Neuronal stem cell (in vitro differentiated cells): ENCODE measurements at regions not wholly inside any gene's neighbourhood (a gene's known extent, or its start where the extent isn't known, plus 50 kb on each side); places are given as distances from the start of the nearest gene placed in this dataset.
"Not testable (repeated sequence)": the region's sequence is repeated elsewhere in the genome, so short reads cannot be mapped to it uniquely, and the experiment has no call there.

Experiments
- DNase-seq: peaks from one replicate; pipeline ENCODE4 v3.0.0-alpha.2; 2013; ENCODE audit warnings: low spot score
- H2AFZ ChIP-seq: one replicate; pipeline ENCODE4 v1.6.1; 2013; ENCODE audit warnings: mild to moderate bottlenecking, low read length, inconsistent platforms
- H2AK5ac ChIP-seq: 2 replicates; pipeline ENCODE4 v1.6.1; 2013; ENCODE audit warnings: low read depth, mild to moderate bottlenecking, inconsistent platforms, low read length, moderate library complexity, mixed read lengths
- H2BK120ac ChIP-seq: 2 replicates; pipeline ENCODE4 v1.6.1; 2013; ENCODE audit warnings: low read depth, mild to moderate bottlenecking, inconsistent platforms, low read length, moderate library complexity, mixed read lengths
- H2BK12ac ChIP-seq: one replicate; pipeline ENCODE4 v1.6.1; 2013; ENCODE audit warnings: low read length, inconsistent platforms
- H2BK15ac ChIP-seq: 2 replicates; pipeline ENCODE4 v1.6.1; 2013; ENCODE audit warnings: mild to moderate bottlenecking, low read length, inconsistent platforms, mixed read lengths
- H2BK5ac ChIP-seq: one replicate; pipeline ENCODE4 v1.6.1; 2013; ENCODE audit warnings: inconsistent platforms, mild to moderate bottlenecking, low read length, moderate library complexity
- H3K14ac ChIP-seq: one replicate; pipeline ENCODE4 v1.6.1; 2013; ENCODE audit warnings: low read length, inconsistent platforms
- H3K18ac ChIP-seq: 2 replicates; pipeline ENCODE4 v1.6.1; 2013; ENCODE audit warnings: low read length, inconsistent platforms
- H3K23ac ChIP-seq: 2 replicates; pipeline ENCODE4 v1.6.1; 2013; ENCODE audit warnings: low read depth, mild to moderate bottlenecking, mixed read lengths, low read length, inconsistent platforms; ENCODE audit not compliant: poor library complexity
- H3K27ac ChIP-seq: replicated peaks from 3 replicates; pipeline ENCODE4 v1.5.1; 2013; ENCODE audit warnings: low read length, inconsistent platforms
- H3K27me3 ChIP-seq, 3 experiments: 2 replicates each; pipeline ENCODE4 v1.6.1; 2013; ENCODE audit warnings: low read length in 3 of 3, mild to moderate bottlenecking in 2 of 3, inconsistent platforms in 1 of 3, low read depth in 1 of 3, mixed read lengths in 1 of 3, moderate library complexity in 1 of 3; ENCODE audit not compliant: control insufficient read depth in 3 of 3, insufficient read depth in 3 of 3
- H3K36me3 ChIP-seq, 2 donors: replicated peaks in 1 of 2; 2 replicates each; pipeline ENCODE4 v1.6.1; 2013; ENCODE audit warnings: low read length in 2 of 2; ENCODE audit not compliant: control insufficient read depth in 2 of 2, insufficient read depth in 2 of 2
- H3K4ac ChIP-seq: 2 replicates; pipeline ENCODE4 v1.6.1; 2013; ENCODE audit warnings: inconsistent platforms, mild to moderate bottlenecking, low read length, moderate library complexity
- H3K4me1 ChIP-seq, 2 donors: 1 replicate in 1 of 2; 2 replicates in 1 of 2; pipeline ENCODE4 v1.6.1; 2013; ENCODE audit warnings: low read length in 2 of 2, low read depth in 1 of 2; ENCODE audit not compliant: control insufficient read depth in 2 of 2, insufficient read depth in 1 of 2
- H3K4me2 ChIP-seq: one replicate; pipeline ENCODE4 v1.6.1; 2013; ENCODE audit warnings: mild to moderate bottlenecking, low read length, inconsistent platforms; ENCODE audit not compliant: insufficient read depth, poor library complexity, severe bottlenecking
- H3K4me3 ChIP-seq, 2 donors: 2 replicates each; pipeline ENCODE4 v1.5.1; 2013; ENCODE audit warnings: low read length in 2 of 2, mild to moderate bottlenecking in 2 of 2, inconsistent platforms in 1 of 2, moderate library complexity in 1 of 2
- H3K79me1 ChIP-seq: one replicate; pipeline ENCODE4 v1.6.1; 2013; ENCODE audit warnings: low read depth, mild to moderate bottlenecking, inconsistent platforms, low read length, moderate library complexity
- H3K9ac ChIP-seq: one replicate; pipeline ENCODE4 v1.6.1; 2013; ENCODE audit warnings: mild to moderate bottlenecking, low read depth, low read length, inconsistent platforms; ENCODE audit not compliant: poor library complexity
- H3K9me3 ChIP-seq, 2 donors: replicated peaks in 1 of 2; 2 replicates each; pipeline versions ENCODE3 to v1.6.1; 2013; ENCODE audit warnings: low read length in 2 of 2, mild to moderate bottlenecking in 2 of 2, inconsistent platforms in 1 of 2, low read depth in 1 of 2, mixed read lengths in 1 of 2, moderate library complexity in 1 of 2; ENCODE audit not compliant: control insufficient read depth in 2 of 2, insufficient read depth in 1 of 2
- H4K8ac ChIP-seq: one replicate; pipeline ENCODE4 v1.6.1; 2013; ENCODE audit warnings: low read depth, mild to moderate bottlenecking, inconsistent platforms, low read length, moderate library complexity
- H4K91ac ChIP-seq: one replicate; pipeline ENCODE4 v1.6.1; 2013; ENCODE audit warnings: low read length, low read depth, mild to moderate bottlenecking, inconsistent platforms; ENCODE audit not compliant: poor library complexity
- WGBS, 2 donors: extraction: QIAGEN DNeasy Blood & Tissue Kit; methylation state at CpG; one replicate each; pipeline ENCODE4 v1.1.7; 2013; ENCODE audit warnings: missing lambda C conversion rate in 2 of 2, mixed read lengths in 1 of 2; ENCODE audit not compliant: insufficient read length in 2 of 2, insufficient replicate concordance in 1 of 2; ENCODE audit errors: extremely low coverage in 2 of 2; 5-methylcytosine and 5-hydroxymethylcytosine counted together

DNA sequence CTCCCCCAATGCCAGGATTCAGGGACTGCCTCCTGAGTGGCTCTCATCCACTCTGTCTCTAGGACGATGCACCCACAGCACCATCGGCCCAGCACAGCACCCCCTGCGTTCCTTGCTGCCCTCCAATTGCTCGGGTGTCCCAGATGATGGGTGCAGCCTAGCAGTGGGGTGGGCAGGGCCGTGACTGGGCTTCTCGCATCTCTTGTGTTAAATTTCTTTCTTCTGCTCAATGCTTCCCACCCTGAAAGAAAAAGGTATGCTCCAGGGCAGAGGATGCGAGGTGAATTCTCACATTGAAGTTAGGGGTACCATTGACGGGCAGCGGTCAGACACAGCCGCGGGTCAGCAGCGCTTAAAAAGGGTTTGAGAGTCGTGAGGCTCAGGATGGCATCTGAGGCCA is 232.4 kb upstream of the SGCG start:
- Histone ChIP-seq H3K14ac (no peak overlapping the region), H3K4me2 (no peak overlapping the region), H2BK5ac (no peak overlapping the region), H2AFZ (no peak overlapping the region), H3K23ac (no peak overlapping the region), H3K18ac (no peak overlapping the region), H2BK12ac (no peak overlapping the region), H3K36me3 (no peaks in the 10 kb centered on the region), H3K4me3 (no peak overlapping the region), H3K4me1 (no peaks in the 10 kb centered on the region), H4K8ac (no peak overlapping the region), H2AK5ac (no peak overlapping the region), H3K9me3 (no peaks in the 10 kb centered on the region), H3K27ac (no peak overlapping the region), H2BK15ac (no peak overlapping the region), H2BK120ac (no peak overlapping the region), H4K91ac (no peak overlapping the region), H3K9ac (no peak overlapping the region), H3K4ac (no peak overlapping the region), H3K79me1 (no peaks in the 10 kb centered on the region), H3K27me3 (no peaks in the 10 kb centered on the region)
- WGBS, 2 donors = no CpG with 5 or more reads among the region's 13 CpGs
- no peak for DNase-seq

DNA sequence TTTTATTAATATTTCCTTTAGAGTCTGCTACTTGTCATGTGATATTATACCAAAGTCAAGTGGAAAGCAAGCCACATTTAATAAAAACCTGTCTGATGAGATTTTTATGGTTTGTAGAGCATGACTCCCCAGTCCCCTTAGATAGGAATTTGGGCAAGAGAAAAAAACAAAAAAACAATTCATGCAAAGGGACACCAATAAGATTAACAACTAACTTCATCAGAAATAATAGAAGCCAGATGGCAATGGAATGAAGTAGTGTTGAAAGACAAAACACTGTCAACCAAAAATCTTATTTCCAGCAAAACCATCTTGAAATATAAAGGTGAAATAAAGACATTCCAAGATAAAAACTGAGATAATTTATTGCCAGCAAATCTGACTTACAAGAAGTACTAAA is 228.8 kb upstream of the SGCG start:
- H2BK5ac ChIP-seq, H3K27ac ChIP-seq, H3K23ac ChIP-seq, H3K4me3 ChIP-seq, H4K8ac ChIP-seq, H3K27me3 ChIP-seq, H2BK120ac ChIP-seq, H3K18ac ChIP-seq, H3K9me3 ChIP-seq, H3K9ac ChIP-seq, H3K36me3 ChIP-seq, H2BK12ac ChIP-seq, H3K79me1 ChIP-seq, H3K14ac ChIP-seq, H4K91ac ChIP-seq, H3K4me2 ChIP-seq, H3K4ac ChIP-seq, H2AK5ac ChIP-seq, DNase-seq, H2BK15ac ChIP-seq, H2AFZ ChIP-seq, H3K4me1 ChIP-seq: not testable (repeated sequence)

DNA sequence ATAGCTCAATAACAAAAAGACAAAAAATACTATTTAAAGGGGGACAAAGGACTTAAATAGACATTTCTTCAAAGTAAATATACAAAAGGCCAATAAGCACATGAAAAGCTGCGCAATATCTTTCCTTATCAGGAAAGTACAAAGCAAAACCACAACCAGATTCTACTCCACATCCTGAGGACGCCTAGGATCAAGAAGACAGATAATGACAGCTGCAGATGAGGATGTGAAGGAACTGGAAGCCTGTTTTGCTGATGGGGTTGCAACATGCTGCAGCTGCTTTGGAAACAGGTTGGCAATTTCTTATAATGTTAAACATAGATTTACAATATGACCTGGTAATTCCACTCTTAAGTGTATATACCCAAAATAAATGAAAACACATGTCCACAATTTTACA is 225.6 kb upstream of the SGCG start:
- DNase-seq, H2BK120ac ChIP-seq: not testable (repeated sequence)

DNA sequence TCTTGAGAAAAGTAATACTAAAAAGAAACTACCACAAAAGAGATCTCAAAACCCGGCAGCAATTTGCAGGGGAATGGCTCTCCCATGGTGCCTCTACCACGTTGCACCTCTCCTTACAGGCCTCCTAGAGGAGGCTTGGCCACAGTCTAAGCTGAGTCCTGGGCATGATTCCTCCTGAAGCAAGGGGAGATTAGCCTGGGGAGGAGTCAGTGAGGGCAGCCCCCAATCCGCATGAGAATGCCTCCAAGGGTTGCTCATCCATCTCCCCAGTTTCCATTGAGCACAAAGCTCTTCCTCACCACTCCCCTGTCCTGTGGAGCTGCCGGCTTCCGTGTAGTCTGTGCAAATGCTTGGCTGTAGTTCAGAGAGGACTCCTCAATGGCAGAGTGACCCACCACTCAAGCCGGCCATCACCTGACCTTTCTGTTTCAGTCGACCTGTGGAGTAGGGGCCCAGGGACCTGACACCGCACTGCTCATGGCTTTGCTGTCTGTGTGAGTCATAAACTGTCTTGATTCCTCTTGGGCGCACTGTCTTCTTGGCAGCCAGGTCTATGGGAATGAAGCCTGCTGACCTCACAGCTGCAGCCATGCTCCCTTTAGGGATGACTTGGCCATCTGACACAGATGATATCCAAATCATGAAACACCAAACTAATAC is 224.2 kb upstream of the SGCG start:
- not testable (repeated sequence) for H3K4ac ChIP-seq, H3K9me3 ChIP-seq, H2AFZ ChIP-seq, H3K18ac ChIP-seq, H4K8ac ChIP-seq, H2BK15ac ChIP-seq, H4K91ac ChIP-seq, H3K36me3 ChIP-seq, H2BK120ac ChIP-seq, H2AK5ac ChIP-seq, H3K27me3 ChIP-seq, H3K4me1 ChIP-seq, H3K14ac ChIP-seq, H3K4me2 ChIP-seq, H3K27ac ChIP-seq, DNase-seq, H2BK12ac ChIP-seq, H2BK5ac ChIP-seq, H3K23ac ChIP-seq, H3K79me1 ChIP-seq, H3K4me3 ChIP-seq, H3K9ac ChIP-seq
- whole genome bisulfite sequencing, 2 donors = no CpG with 5 or more reads among the region's 9 CpGs

More for the DNA sequence above, 225.6 kb upstream of the SGCG start:
- H3K79me1 ChIP-seq, H3K4me2 ChIP-seq, H3K14ac ChIP-seq, H3K4me3 ChIP-seq, H3K4me1 ChIP-seq, H2BK5ac ChIP-seq, H3K4ac ChIP-seq, H2AFZ ChIP-seq, H2BK12ac ChIP-seq, H3K27me3 ChIP-seq, H4K91ac ChIP-seq, H3K18ac ChIP-seq, H2BK15ac ChIP-seq, H3K9me3 ChIP-seq, H2AK5ac ChIP-seq, H3K36me3 ChIP-seq, H3K23ac ChIP-seq, H4K8ac ChIP-seq, H3K27ac ChIP-seq, H3K9ac ChIP-seq: not testable (repeated sequence)
- no CpG with 5 or more reads among the region's 2 CpGs for WGBS, 2 donors
